AG04449 (cell line): ENCODE measurements at regions not wholly inside any gene's neighbourhood (a gene's known extent, or its start where the extent isn't known, plus 50 kb on each side); places are given as distances from the start of the nearest gene placed in this dataset.
"Not testable (repeated sequence)": the region's sequence is repeated elsewhere in the genome, so short reads cannot be mapped to it uniquely, and the experiment has no call there.

Experiments
- CTCF ChIA-PET: fragments of 350-600 bp; formaldehyde crosslinking; extraction: SDS; loops from one replicate; lab custom pipeline; 2021; ENCODE audit warnings: antibody characterized with exemption; lab: Yijun Ruan, JAX
- POLR2A ChIA-PET: fragments of 400-600, 350-600 bp; formaldehyde crosslinking; extraction: SDS; loops from one replicate; lab custom pipeline; 2020; ENCODE audit warnings: antibody characterized with exemption, inconsistent platforms; lab: Yijun Ruan, JAX
- DNase-seq: peaks from one replicate; pipeline ENCODE4 v3.0.0-alpha.2; 2010; ENCODE audit warnings: low read depth, low spot score
- H3K4me3 ChIP-seq: 2 replicates; pipeline ENCODE4 v1.5.1; 2011; ENCODE audit warnings: low read depth, mild to moderate bottlenecking, control low read depth, low read length
- CTCF ChIP-seq: IDR thresholded peaks from one replicate; pipeline ENCODE4 v1.5.1; 2011; ENCODE audit warnings: mild to moderate bottlenecking, moderate library complexity, low read length, control low read depth, inconsistent platforms; ENCODE audit not compliant: insufficient read depth; ENCODE audit errors: missing control alignments

GRCh38 chr5:36792560-36793180, 83.9 kb upstream of the NIPBL start:
- no peak for DNase-seq
- no peak for TF ChIP-seq CTCF
- POLR2A ChIA-PET: no interaction called here
- no peak overlapping the region for H3K4me3 ChIP-seq
- CTCF ChIA-PET: no interaction called here

- ChIA-PET POLR2A (no interaction called here), CTCF (no interaction called here)
- no peak overlapping the region for H3K4me3 ChIP-seq
- DNase-seq: no peak
- TF ChIP-seq CTCF: no peak
Measured at GRCh38 chr5:36795366-36795765, 81.2 kb upstream of the NIPBL start.

GRCh38 chr5:36796155-36796554, 80.4 kb upstream of the NIPBL start:
- TF ChIP-seq CTCF: no peak
- DNase-seq: no peak
- POLR2A ChIA-PET: no interaction called here
- CTCF ChIA-PET: no interaction called here
- H3K4me3 ChIP-seq: no peak overlapping the region

- ChIA-PET CTCF (no interaction called here), POLR2A (no interaction called here)
- DNase-seq: no peak
- TF ChIP-seq CTCF: no peak
- no peak overlapping the region for H3K4me3 ChIP-seq
Measured at GRCh38 chr5:36801523-36801922, 75.0 kb upstream of the NIPBL start.

GRCh38 chr5:36802187-36802586, 74.4 kb upstream of the NIPBL start:
- no peak overlapping the region for H3K4me3 ChIP-seq
- DNase-seq: no peak
- TF ChIP-seq CTCF: no peak
- ChIA-PET CTCF (no interaction called here), POLR2A (no interaction called here)

GRCh38 chr5:36813249-36813648, 63.3 kb upstream of the NIPBL start:
- DNase-seq, POLR2A ChIA-PET, CTCF ChIA-PET, H3K4me3 ChIP-seq: not testable (repeated sequence)

- TF ChIP-seq CTCF: no peak
- no peak for DNase-seq
- ChIA-PET POLR2A (no interaction called here), CTCF (no interaction called here)
- H3K4me3 ChIP-seq: no peak overlapping the region
Measured at GRCh38 chr5:36815871-36816270, 60.7 kb upstream of the NIPBL start.
